NCI-H748 (cell line): ENCODE measurements at regions not wholly inside any gene's neighbourhood (a gene's known extent, or its start where the extent isn't known, plus 50 kb on each side); places are given as distances from the start of the nearest gene placed in this dataset.

Experiments
- DNase-seq: peaks from one replicate; lab custom pipeline; 2025; ENCODE audit not compliant: unreplicated experiment; lab: John Stamatoyannopoulos, UW

- DNase-seq, result peak; percentile 12
Measured at GRCh38 chr1:81351864-81352263, 448.9 kb upstream of the ADGRL2 start.

- DNase-seq, result peak; percentile 10
Measured at GRCh38 chr1:81349194-81349965, 451.4 kb upstream of the ADGRL2 start.

- no peak for DNase-seq
Measured at GRCh38 chr1:81345110-81345509, 455.6 kb upstream of the ADGRL2 start.

GRCh38 chr1:81340239-81340638, 460.5 kb upstream of the ADGRL2 start:
- no peak for DNase-seq

GRCh38 chr1:81337226-81337625, 463.5 kb upstream of the ADGRL2 start:
- DNase-seq, result no peak

- DNase-seq, result no peak
Measured at GRCh38 chr1:81335876-81336275, 464.9 kb upstream of the ADGRL2 start.

GRCh38 chr1:81330521-81330920, 470.2 kb upstream of the ADGRL2 start:
- peak; percentile 66 for DNase-seq

- no peak for DNase-seq
Measured at GRCh38 chr1:81330111-81330510, 470.6 kb upstream of the ADGRL2 start.

GRCh38 chr1:81329041-81329440, 471.7 kb upstream of the ADGRL2 start:
- peak; percentile 73 for DNase-seq

GRCh38 chr1:81327743-81328142, 473.0 kb upstream of the ADGRL2 start:
- no peak for DNase-seq

- DNase-seq, result no peak
Measured at GRCh38 chr1:81327103-81327710, 473.5 kb upstream of the ADGRL2 start.

- DNase-seq, result no peak
Measured at GRCh38 chr1:81326212-81326611, 474.5 kb upstream of the ADGRL2 start.

GRCh38 chr1:81325397-81325796, 475.3 kb upstream of the ADGRL2 start:
- no peak for DNase-seq

GRCh38 chr1:81323862-81324261, 476.9 kb upstream of the ADGRL2 start:
- no peak for DNase-seq

- DNase-seq, result no peak
Measured at GRCh38 chr1:81317191-81317590, 483.5 kb upstream of the ADGRL2 start.

- DNase-seq, result no peak
Measured at GRCh38 chr1:81314513-81315233, 486.1 kb upstream of the ADGRL2 start.

GRCh38 chr1:81313289-81313688, 487.4 kb upstream of the ADGRL2 start:
- no peak for DNase-seq

- no peak for DNase-seq
Measured at GRCh38 chr1:81312272-81312754, 488.4 kb upstream of the ADGRL2 start.

GRCh38 chr1:81310250-81310649, 490.5 kb upstream of the ADGRL2 start:
- DNase-seq, result no peak

GRCh38 chr1:81308191-81308590, 492.5 kb upstream of the ADGRL2 start:
- no peak for DNase-seq

- no peak for DNase-seq
Measured at GRCh38 chr1:81307786-81308185, 492.9 kb upstream of the ADGRL2 start.

- DNase-seq, result peak; percentile 99
Measured at GRCh38 chr1:81305997-81306452, 494.7 kb upstream of the ADGRL2 start.
